GM12891 (cell line): ENCODE measurements at regions not wholly inside any gene's neighbourhood (a gene's known extent, or its start where the extent isn't known, plus 50 kb on each side); places are given as distances from the start of the nearest gene placed in this dataset.

Experiments
- DNase-seq: peaks from one replicate; pipeline ENCODE4 v3.0.0; 2011; ENCODE audit warnings: low spot score; ENCODE audit not compliant: insufficient read length
- FAIRE-seq: peaks from 2 replicates; lab custom pipeline; 2011; peaks lifted over from hg19 to GRCh38; lab: Jason Lieb, UNC
- PAX5 ChIP-seq: IDR thresholded peaks from 2 replicates; pipeline ENCODE4 v1.6.1; 2011; ENCODE audit warnings: low read length, moderate library complexity, mild to moderate bottlenecking; ENCODE audit not compliant: insufficient read depth, severe bottlenecking
- POLR2A ChIP-seq: IDR thresholded peaks from 2 replicates; pipeline ENCODE4 v1.6.1; 2011; ENCODE audit warnings: low read depth, low read length, control low read depth
- POLR2AphosphoS5 ChIP-seq: IDR thresholded peaks from 2 replicates; pipeline ENCODE4 v1.6.1; 2011; ENCODE audit warnings: low read depth, low read length, control low read depth
- POU2F2 ChIP-seq: IDR thresholded peaks from 2 replicates; pipeline ENCODE4 v1.6.1; 2011; ENCODE audit warnings: low read depth, mild to moderate bottlenecking, control low read depth, low read length, moderate library complexity
- SPI1 ChIP-seq: IDR thresholded peaks from 2 replicates; pipeline ENCODE4 v1.6.1; 2011; ENCODE audit warnings: low read depth, low read length, control low read depth
- TAF1 ChIP-seq: IDR thresholded peaks from 2 replicates; pipeline ENCODE4 v1.6.1; 2011; ENCODE audit warnings: low read depth, low read length, control low read depth

- no peak for DNase-seq
- no peak for FAIRE-seq
- no peak for TF ChIP-seq PAX5
- no peak for TF ChIP-seq POLR2A
- TF ChIP-seq POU2F2: no peak
- TF ChIP-seq POLR2AphosphoS5: no peak
- no peak for TF ChIP-seq TAF1
- no peak for TF ChIP-seq SPI1
These were observed 225.8 kb upstream of the SOX4 start for GRCh38 chr6:21367649-21368154.

DNA sequence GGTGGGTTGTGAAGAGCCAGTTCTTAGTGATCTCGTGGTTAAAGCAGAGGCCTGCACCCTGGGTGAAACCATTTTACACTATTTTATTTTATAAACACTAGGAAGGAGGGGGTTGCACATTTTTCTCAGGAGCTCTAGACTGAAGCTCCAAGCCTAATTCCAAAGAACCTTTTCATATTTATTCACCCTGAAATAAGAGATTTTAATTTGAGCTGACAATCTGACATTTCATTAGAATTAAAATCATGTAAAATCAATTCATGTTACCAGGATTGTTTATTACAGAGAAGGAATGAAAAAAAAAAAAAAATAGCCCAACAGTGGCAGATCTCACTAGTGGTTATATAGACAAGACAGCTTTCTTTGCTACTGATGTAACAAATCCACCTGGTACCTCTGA, 222.5 kb upstream of the SOX4 start:
- DNase-seq (no peak), FAIRE-seq (no peak)
- TF ChIP-seq SPI1 (no peak), PAX5 (no peak), POLR2AphosphoS5 (no peak), POLR2A (no peak), POU2F2 (no peak), TAF1 (no peak)

GRCh38 chr6:21371676-21372171, 221.8 kb upstream of the SOX4 start:
- no peak for FAIRE-seq
- DNase-seq: no peak
- no peak for TF ChIP-seq POLR2A
- TF ChIP-seq POLR2AphosphoS5: no peak
- TF ChIP-seq SPI1: no peak
- no peak for TF ChIP-seq TAF1
- TF ChIP-seq POU2F2: no peak
- no peak for TF ChIP-seq PAX5

DNA sequence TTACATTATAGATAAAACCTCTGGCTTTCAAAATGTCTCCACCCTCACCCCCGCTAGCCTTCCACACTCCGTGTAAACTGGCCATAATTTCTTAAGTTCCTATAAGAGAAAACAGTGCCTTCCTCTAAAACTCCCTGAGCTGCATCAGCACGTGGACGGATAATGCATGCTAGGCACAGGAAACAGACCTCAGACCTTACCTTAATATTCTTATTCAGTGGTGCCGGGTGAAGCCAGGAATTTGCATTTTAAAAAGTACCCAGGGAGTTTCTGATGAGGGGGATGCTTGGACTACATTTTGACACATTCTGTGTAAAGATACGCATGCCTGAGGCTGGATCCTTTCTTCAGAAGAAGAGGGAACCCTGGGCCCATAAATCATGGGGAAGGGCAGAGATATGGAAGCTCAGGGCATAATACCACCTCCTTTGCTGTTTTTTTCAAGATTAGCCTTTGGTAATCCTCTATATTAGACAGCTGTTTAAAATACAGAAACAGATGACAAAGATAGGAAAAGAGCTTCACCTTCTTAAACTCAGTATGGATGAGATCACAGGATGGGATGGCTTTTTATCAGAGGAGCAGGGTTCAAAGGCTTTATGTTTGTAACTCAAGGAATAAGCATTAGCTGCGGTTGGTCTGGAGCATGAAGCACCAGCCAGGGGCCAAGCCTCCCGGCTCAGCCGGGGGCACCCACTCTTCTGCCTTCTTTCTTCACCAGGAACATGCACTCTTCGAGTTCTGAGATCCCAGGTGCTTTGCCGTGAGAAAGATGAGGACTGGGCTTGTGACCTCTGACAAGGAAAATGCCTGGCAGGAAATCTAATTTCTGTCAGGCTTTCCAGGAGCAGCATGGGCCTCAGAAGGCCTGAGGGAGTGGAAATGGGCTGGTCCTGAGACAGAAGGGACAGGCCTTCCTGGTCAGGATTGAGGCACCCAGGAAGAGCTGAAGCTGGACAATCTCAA, 218.1 kb upstream of the SOX4 start:
- no peak for FAIRE-seq
- DNase-seq: no peak
- TF ChIP-seq POLR2AphosphoS5: no peak
- TF ChIP-seq SPI1: no peak
- TF ChIP-seq POLR2A: no peak
- no peak for TF ChIP-seq PAX5
- TF ChIP-seq POU2F2: no peak
- no peak for TF ChIP-seq TAF1

DNA sequence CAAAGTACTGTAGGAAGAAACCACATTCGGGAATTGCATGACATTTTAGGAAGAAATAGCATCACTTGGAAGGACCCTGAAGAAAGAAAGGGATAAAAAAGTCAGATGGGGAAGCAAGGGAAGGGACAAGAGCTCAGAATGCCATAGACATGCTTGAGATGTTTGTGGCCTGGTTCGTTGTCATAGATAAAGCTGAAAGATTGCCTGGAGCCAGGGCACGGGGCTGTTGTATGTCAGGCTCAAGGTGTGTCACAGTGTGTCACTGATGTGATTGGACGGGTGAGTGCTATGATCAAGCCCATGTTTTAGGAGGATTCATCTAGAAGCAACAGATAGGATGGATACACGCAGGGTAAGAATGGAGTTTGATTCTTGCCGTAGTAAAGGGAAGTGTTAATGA, 216.2 kb upstream of the SOX4 start:
- TF ChIP-seq PAX5: no peak
- FAIRE-seq (no peak), DNase-seq (no peak)

DNA sequence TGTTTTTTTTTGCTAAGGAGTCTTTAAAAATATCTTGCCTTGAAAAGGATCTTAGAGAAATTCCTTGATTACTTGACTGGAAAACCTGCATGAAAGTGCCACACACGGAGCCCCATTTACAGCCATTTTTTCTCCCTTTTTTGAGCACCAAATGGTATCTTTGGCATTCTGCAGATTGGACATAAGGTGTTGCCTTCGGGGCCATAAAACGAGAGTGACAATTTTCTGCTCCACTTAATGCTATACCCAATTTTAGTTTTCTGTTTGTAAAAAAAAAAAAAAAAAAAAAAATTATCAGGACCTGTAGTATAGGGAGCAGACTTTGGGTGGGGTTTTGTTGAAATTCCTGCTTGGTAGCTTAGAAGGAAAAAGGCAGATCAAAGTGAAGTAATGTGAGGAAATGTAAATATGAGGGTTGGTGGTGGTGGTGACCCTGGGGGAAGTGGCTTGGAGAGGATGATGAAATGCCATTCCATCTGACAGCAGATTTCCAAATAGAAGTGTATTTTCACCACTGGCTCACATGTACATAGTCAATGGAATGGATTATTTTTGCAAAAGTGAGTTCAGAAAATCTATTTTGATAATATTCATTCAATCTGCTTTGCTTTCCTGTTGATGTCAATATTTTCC, 212.1 kb upstream of the SOX4 start:
- DNase-seq (no peak), FAIRE-seq (no peak)
- TF ChIP-seq PAX5 (no peak), POLR2A (no peak), POU2F2 (no peak), POLR2AphosphoS5 (no peak), SPI1 (no peak), TAF1 (no peak)

DNA sequence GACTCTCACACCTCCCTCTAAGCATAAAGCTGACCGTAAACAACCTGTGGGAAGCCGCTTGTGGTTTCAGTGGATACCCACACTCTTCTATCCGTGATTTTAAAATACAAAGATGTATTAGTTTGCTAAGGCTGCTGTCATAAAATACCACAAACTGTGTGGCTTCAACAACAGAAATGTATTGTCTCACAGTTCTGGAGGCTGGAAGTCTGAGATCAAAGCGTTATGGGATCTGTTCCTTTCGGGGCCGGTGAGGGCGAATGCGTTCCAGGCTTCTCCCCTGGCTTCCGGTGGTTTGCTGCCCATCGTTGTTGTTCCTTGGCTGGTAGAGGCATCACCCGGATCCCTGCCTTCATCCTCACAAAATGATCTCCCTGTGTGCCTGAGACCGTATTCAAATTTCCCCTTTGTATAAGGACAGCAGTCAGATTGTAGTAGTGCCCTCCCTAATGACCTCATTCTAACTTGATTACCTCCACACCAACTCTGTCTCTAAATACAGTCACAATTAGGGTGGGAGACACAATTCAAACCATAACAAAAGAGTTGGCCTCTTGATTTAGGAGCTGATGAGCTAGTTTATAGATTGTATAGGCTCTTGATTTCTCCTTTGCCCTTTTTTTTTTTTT, 210.6 kb upstream of the SOX4 start:
- TF ChIP-seq POLR2AphosphoS5 (no peak), POU2F2 (no peak), SPI1 (no peak), TAF1 (no peak), POLR2A (no peak), PAX5 (no peak)
- DNase-seq: no peak
- no peak for FAIRE-seq

DNA sequence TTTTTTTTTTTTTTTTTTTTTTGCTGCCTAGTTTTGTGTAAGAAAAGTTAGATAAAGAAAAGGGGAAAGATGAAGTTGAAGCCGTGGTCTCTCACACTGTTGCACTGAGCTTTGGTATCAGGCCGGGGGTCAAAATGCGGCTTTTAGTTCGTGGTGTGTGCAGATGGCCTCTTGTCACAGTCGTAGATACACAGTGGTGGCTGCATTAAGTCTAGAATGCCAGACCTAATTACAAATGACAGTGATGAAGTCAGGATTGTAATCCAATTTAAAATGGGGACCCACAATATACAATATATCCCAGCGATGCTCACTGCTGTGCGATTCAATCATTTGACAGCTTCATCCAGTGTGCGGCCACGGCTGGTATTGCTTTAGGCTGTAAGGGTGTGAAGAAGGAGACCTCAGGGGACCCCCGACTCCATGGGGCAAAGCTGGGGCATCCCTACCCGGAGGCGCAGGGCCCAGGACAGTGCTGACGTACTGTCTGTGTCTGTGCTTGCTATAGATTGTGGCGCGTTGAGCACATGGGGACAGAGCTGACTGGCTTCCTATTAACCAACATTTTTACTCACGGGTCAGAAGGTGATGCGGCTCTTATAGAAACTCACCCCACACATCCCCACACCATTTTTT, 210.0 kb upstream of the SOX4 start:
- TF ChIP-seq SPI1: no peak
- TF ChIP-seq TAF1: no peak
- TF ChIP-seq PAX5: no peak
- no peak for TF ChIP-seq POLR2AphosphoS5
- no peak for TF ChIP-seq POU2F2
- no peak for TF ChIP-seq POLR2A
- FAIRE-seq (no peak), DNase-seq (no peak)

- no peak for DNase-seq
- no peak for FAIRE-seq
- TF ChIP-seq PAX5 (no peak), POLR2AphosphoS5 (no peak), POU2F2 (no peak), TAF1 (no peak), SPI1 (no peak)
These were observed 209.3 kb upstream of the SOX4 start for GRCh38 chr6:21384216-21384615.
